ENCODE measurements at regions not wholly inside any gene's neighbourhood (a gene's known extent, or its start where the extent isn't known, plus 50 kb on each side); places are given as distances from the start of the nearest gene placed in this dataset.

DNA sequence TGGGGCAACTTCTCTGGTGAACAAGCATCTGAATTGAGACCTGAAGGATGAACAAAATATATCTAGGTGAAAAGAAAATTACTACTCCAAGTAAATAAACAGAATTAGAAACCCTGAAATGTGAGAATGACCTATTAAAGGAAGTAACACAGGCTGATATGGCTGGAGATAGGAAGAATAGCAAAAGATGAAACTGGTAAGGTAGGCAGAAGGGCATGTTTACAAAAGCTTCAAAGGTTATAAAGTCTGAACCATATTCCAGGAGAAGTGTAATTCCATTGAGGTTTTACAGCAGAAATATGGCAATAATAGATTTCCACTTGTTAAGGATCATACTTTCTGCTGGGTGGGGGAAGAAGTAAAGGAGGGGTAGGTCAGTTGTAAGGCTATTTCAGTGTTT lies 452.0 kb downstream of the GBA3 start:
- TF ChIP-seq, protein P1, sequence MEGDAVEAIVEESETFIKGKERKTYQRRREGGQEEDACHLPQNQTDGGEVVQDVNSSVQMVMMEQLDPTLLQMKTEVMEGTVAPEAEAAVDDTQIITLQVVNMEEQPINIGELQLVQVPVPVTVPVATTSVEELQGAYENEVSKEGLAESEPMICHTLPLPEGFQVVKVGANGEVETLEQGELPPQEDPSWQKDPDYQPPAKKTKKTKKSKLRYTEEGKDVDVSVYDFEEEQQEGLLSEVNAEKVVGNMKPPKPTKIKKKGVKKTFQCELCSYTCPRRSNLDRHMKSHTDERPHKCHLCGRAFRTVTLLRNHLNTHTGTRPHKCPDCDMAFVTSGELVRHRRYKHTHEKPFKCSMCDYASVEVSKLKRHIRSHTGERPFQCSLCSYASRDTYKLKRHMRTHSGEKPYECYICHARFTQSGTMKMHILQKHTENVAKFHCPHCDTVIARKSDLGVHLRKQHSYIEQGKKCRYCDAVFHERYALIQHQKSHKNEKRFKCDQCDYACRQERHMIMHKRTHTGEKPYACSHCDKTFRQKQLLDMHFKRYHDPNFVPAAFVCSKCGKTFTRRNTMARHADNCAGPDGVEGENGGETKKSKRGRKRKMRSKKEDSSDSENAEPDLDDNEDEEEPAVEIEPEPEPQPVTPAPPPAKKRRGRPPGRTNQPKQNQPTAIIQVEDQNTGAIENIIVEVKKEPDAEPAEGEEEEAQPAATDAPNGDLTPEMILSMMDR (IDR thresholded peaks at IDR 0.05), result no peak
- TF ChIP-seq POLR2A (IDR thresholded peaks at IDR 0.05) (no peak), EP300 (IDR thresholded peaks at IDR 0.05) (no peak)
